ENCODE measurements at regions not wholly inside any gene's neighbourhood (a gene's known extent, or its start where the extent isn't known, plus 50 kb on each side); places are given as distances from the start of the nearest gene placed in this dataset.
A peak's percentile ranks its signal among the peaks of the same experiment; 100 is the strongest.
"Not testable (repeated sequence)": the region's sequence is repeated elsewhere in the genome, so short reads cannot be mapped to it uniquely, and the experiment has no call there.

- TF ChIP-seq CTCF (IDR thresholded peaks at IDR 0.05; ENCODE audit: insufficient read depth, low read length, severe bottlenecking) = no peak
- DNase-seq (ENCODE audit: low read depth) = no peak
- FAIRE-seq = no peak
- Histone ChIP-seq H3K27me3 (ENCODE audit: control insufficient read depth, insufficient read depth, low read length) (no peaks in the 10 kb centered on the region), H3K4me3 (ENCODE audit: low read depth, low read length) (no peak overlapping the region), H3K36me3 (ENCODE audit: control insufficient read depth, insufficient read depth, low read length) (no peaks in the 10 kb centered on the region)
These were observed 405.8 kb downstream of the SPRY2 start for GRCh38 chr13:79935121-79935520.

GRCh38 chr13:79933389-79933788, 407.5 kb downstream of the SPRY2 start:
- peak; percentile 7 for DNase-seq (ENCODE audit: low read depth)
- no peak for TF ChIP-seq CTCF (IDR thresholded peaks at IDR 0.05; ENCODE audit: insufficient read depth, low read length, severe bottlenecking)
- no peak overlapping the region for H3K4me3 ChIP-seq (ENCODE audit: low read depth, low read length)
- H3K27me3 ChIP-seq (ENCODE audit: control insufficient read depth, insufficient read depth, low read length) = no peaks in the 10 kb centered on the region
- no peaks in the 10 kb centered on the region for H3K36me3 ChIP-seq (ENCODE audit: control insufficient read depth, insufficient read depth, low read length)
- no peak for FAIRE-seq

- Histone ChIP-seq H3K4me3 (ENCODE audit: low read depth, low read length) (no peak overlapping the region), H3K27me3 (ENCODE audit: control insufficient read depth, insufficient read depth, low read length) (no peaks in the 10 kb centered on the region), H3K36me3 (ENCODE audit: control insufficient read depth, insufficient read depth, low read length) (no peaks in the 10 kb centered on the region)
- no peak for DNase-seq (ENCODE audit: low read depth)
- no peak for TF ChIP-seq CTCF (IDR thresholded peaks at IDR 0.05; ENCODE audit: insufficient read depth, low read length, severe bottlenecking)
- no peak for FAIRE-seq
These were observed 408.4 kb downstream of the SPRY2 start for GRCh38 chr13:79932556-79932955.

GRCh38 chr13:79923973-79924556, 416.9 kb downstream of the SPRY2 start:
- not testable (repeated sequence) for H3K4me3 ChIP-seq (ENCODE audit: low read depth, low read length); FAIRE-seq; H3K27me3 ChIP-seq (ENCODE audit: control insufficient read depth, insufficient read depth, low read length); H3K36me3 ChIP-seq (ENCODE audit: control insufficient read depth, insufficient read depth, low read length); DNase-seq (ENCODE audit: low read depth)

GRCh38 chr13:79919091-79919490, 421.8 kb downstream of the SPRY2 start:
- no peak for TF ChIP-seq CTCF (IDR thresholded peaks at IDR 0.05; ENCODE audit: insufficient read depth, low read length, severe bottlenecking)
- Histone ChIP-seq H3K4me3 (ENCODE audit: low read depth, low read length) (no peak overlapping the region), H3K27me3 (ENCODE audit: control insufficient read depth, insufficient read depth, low read length) (no peaks in the 10 kb centered on the region), H3K36me3 (ENCODE audit: control insufficient read depth, insufficient read depth, low read length) (no peaks in the 10 kb centered on the region)
- DNase-seq (ENCODE audit: low read depth) (no peak), FAIRE-seq (no peak)

DNA sequence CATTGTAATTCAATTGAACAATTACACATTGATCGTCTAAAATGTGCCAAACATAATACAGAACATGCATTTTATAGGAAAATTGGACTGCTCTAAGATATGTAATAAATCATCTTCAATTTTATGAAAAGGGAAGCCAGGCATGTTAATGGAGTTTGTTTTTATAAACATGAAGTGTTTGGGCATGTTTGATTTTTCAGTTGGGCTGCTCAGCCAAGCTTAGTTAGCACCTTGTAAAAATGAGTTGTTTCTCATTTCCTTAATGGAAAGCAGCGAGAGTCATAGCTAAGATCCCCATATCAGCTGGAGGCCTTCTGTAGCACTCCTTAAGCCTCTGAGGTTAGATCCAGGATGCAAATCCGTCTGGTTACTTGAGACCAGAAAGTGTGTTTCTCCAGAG, 422.3 kb downstream of the SPRY2 start:
- no peaks in the 10 kb centered on the region for H3K27me3 ChIP-seq (ENCODE audit: control insufficient read depth, insufficient read depth, low read length)
- H3K36me3 ChIP-seq (ENCODE audit: control insufficient read depth, insufficient read depth, low read length) = no peaks in the 10 kb centered on the region
- FAIRE-seq (no peak), DNase-seq (ENCODE audit: low read depth) (peak; percentile 22)
- no peak for TF ChIP-seq CTCF (IDR thresholded peaks at IDR 0.05; ENCODE audit: insufficient read depth, low read length, severe bottlenecking)
- H3K4me3 ChIP-seq (ENCODE audit: low read depth, low read length) = no peak overlapping the region

Data from bronchial epithelial cell (primary cell).